ENCODE measurements at regions not wholly inside any gene's neighbourhood (a gene's known extent, or its start where the extent isn't known, plus 50 kb on each side); places are given as distances from the start of the nearest gene placed in this dataset.

DNA sequence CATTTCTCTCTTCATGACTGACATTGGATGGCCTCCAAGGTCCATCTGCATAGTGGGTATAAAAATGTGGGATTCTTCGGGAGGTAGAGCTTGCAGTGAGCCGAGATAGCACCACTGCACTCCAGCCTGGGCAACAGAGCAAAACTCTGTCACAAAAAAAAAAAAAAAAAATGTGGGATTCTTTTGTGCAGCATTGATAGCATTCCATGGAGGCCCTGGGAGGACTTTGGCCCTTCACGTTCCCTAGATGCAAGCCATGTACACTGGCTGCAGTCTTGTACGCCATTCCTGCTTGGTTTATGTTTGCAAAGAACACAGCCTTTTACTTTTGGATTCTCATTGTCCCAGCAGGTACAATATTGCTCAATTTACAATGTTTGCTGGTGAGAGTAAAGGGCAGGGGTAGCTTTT, 157.8 kb downstream of the SLCO4C1 start (continued):
- TF ChIP-seq HHEX (CRISPR knock-in tag; IDR thresholded peaks at IDR 0.05) (no peak), MAF1 (CRISPR knock-in tag; IDR thresholded peaks at IDR 0.05; ENCODE audit: borderline replicate concordance) (no peak), AKAP8 (CRISPR knock-in tag; IDR thresholded peaks at IDR 0.05) (no peak), PRDM4 (CRISPR knock-in tag; IDR thresholded peaks at IDR 0.05; ENCODE audit: borderline replicate concordance) (no peak), TARDBP (CRISPR knock-in tag; IDR thresholded peaks at IDR 0.05) (peak; percentile 74), ZNF496 (CRISPR knock-in tag; IDR thresholded peaks at IDR 0.05; ENCODE audit: insufficient replicate concordance) (no peak), SALL1 (CRISPR knock-in tag; IDR thresholded peaks at IDR 0.05) (peak; percentile 74), RFXANK (CRISPR knock-in tag; IDR thresholded peaks at IDR 0.05) (no peak), ZNF605 (CRISPR knock-in tag; IDR thresholded peaks at IDR 0.05) (peak; percentile 23; the same call in 1 of the 2 replicates), SKI (IDR thresholded peaks at IDR 0.05; ENCODE audit: partially characterized antibody) (no peak), U2AF1 (optimal IDR thresholded peaks at IDR 0.05; ENCODE audit: low read depth, low read length) (no peak), ZSCAN21 (CRISPR knock-in tag; IDR thresholded peaks at IDR 0.05; ENCODE audit: borderline replicate concordance) (peak; percentile 69), JUNB (CRISPR knock-in tag; IDR thresholded peaks at IDR 0.05; ENCODE audit: borderline replicate concordance) (no peak), ZC3H13 (CRISPR knock-in tag; IDR thresholded peaks at IDR 0.05) (no peak), SOX5 (CRISPR knock-in tag; IDR thresholded peaks at IDR 0.05; ENCODE audit: borderline replicate concordance) (peak; percentile 87), PAXIP1 (CRISPR knock-in tag; conservative IDR thresholded peaks at IDR 0.05) (peak; percentile 95), ZFYVE20 (CRISPR knock-in tag; IDR thresholded peaks at IDR 0.05; ENCODE audit: borderline replicate concordance, low read depth) (no peak), ZNF510 (CRISPR knock-in tag; IDR thresholded peaks at IDR 0.05; ENCODE audit: low read depth) (no peak), TCF7 (IDR thresholded peaks at IDR 0.05; ENCODE audit: low read depth) (peak; percentile 31; the same call in 1 of the 2 replicates)
- TF ChIP-seq, protein P1, sequence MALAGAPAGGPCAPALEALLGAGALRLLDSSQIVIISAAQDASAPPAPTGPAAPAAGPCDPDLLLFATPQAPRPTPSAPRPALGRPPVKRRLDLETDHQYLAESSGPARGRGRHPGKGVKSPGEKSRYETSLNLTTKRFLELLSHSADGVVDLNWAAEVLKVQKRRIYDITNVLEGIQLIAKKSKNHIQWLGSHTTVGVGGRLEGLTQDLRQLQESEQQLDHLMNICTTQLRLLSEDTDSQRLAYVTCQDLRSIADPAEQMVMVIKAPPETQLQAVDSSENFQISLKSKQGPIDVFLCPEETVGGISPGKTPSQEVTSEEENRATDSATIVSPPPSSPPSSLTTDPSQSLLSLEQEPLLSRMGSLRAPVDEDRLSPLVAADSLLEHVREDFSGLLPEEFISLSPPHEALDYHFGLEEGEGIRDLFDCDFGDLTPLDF (CRISPR knock-in tag; IDR thresholded peaks at IDR 0.05) = no peak
- TF ChIP-seq, protein P2, sequence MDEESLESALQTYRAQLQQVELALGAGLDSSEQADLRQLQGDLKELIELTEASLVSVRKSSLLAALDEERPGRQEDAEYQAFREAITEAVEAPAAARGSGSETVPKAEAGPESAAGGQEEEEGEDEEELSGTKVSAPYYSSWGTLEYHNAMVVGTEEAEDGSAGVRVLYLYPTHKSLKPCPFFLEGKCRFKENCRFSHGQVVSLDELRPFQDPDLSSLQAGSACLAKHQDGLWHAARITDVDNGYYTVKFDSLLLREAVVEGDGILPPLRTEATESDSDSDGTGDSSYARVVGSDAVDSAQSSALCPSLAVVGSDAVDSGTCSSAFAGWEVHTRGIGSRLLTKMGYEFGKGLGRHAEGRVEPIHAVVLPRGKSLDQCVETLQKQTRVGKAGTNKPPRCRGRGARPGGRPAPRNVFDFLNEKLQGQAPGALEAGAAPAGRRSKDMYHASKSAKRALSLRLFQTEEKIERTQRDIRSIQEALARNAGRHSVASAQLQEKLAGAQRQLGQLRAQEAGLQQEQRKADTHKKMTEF (CRISPR knock-in tag; IDR thresholded peaks at IDR 0.05) = 0 out of 2 replicates have a peak, but pooled peaks have one; percentile 57
